Peyer's patch (tissue), 4 donors: ENCODE measurements at regions not wholly inside any gene's neighbourhood (a gene's known extent, or its start where the extent isn't known, plus 50 kb on each side); places are given as distances from the start of the nearest gene placed in this dataset.

ENCODE experiments used
- POLR2A ChIP-seq, 2 donors: fragments of 450-650 bp; IDR thresholded peaks; one replicate each; pipeline ENCODE4 v1.5.1; 2017; ENCODE audit warnings: antibody characterized with exemption in 2 of 2, mild to moderate bottlenecking in 2 of 2, moderate library complexity in 2 of 2
- TF ChIP-seq, protein P1 (sequence below), 6 experiments: fragments of 450-650 bp in 4 of 6; fragments of 200-600 bp in 2 of 6; sonication (generic) in 1 of 6; IDR thresholded peaks; one replicate each; pipeline ENCODE4 v1.5.1; 2017 to 2019; ENCODE audit warnings: antibody characterized with exemption in 6 of 6, mild to moderate bottlenecking in 3 of 6, moderate library complexity in 1 of 6

- TF ChIP-seq, protein P1, sequence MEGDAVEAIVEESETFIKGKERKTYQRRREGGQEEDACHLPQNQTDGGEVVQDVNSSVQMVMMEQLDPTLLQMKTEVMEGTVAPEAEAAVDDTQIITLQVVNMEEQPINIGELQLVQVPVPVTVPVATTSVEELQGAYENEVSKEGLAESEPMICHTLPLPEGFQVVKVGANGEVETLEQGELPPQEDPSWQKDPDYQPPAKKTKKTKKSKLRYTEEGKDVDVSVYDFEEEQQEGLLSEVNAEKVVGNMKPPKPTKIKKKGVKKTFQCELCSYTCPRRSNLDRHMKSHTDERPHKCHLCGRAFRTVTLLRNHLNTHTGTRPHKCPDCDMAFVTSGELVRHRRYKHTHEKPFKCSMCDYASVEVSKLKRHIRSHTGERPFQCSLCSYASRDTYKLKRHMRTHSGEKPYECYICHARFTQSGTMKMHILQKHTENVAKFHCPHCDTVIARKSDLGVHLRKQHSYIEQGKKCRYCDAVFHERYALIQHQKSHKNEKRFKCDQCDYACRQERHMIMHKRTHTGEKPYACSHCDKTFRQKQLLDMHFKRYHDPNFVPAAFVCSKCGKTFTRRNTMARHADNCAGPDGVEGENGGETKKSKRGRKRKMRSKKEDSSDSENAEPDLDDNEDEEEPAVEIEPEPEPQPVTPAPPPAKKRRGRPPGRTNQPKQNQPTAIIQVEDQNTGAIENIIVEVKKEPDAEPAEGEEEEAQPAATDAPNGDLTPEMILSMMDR (IDR thresholded peaks at IDR 0.05), result no peak
- TF ChIP-seq POLR2A (IDR thresholded peaks at IDR 0.05), result no peak
Measured at GRCh38 chr6:170162775-170163404, 128.0 kb downstream of the DLL1 start.
